HEK293 (cell line): ENCODE measurements at regions not wholly inside any gene's neighbourhood (a gene's known extent, or its start where the extent isn't known, plus 50 kb on each side); places are given as distances from the start of the nearest gene placed in this dataset.

Experiments used
- CTCF ChIA-PET: fragments of 350-600 bp; formaldehyde crosslinking; extraction: SDS; loops from one replicate; lab custom pipeline; 2021; ENCODE audit warnings: antibody characterized with exemption; lab: Yijun Ruan, JAX
- POLR2A ChIA-PET: fragments of 300-600 bp; formaldehyde crosslinking; extraction: SDS; loops from one replicate; lab custom pipeline; 2020; ENCODE audit warnings: antibody characterized with exemption, inconsistent platforms; lab: Yijun Ruan, JAX
- H3K27ac ChIP-seq: fragments of 200-500 bp; sonication (Bioruptor generic); 2 replicates; pipeline ENCODE4 v1.5.1; 2014; ENCODE audit warnings: low read depth, low read length, control low read depth, inconsistent platforms; ENCODE audit errors: extremely low read depth
- H3K36me3 ChIP-seq, 2 experiments: fragments of 200-500 bp in 1 of 2; sonication (Bioruptor generic) in 1 of 2; 1 replicate in 1 of 2; 2 replicates in 1 of 2; pipeline ENCODE4 v1.5.1; 2014 to 2017; ENCODE audit warnings: inconsistent platforms in 2 of 2, low read length in 2 of 2; ENCODE audit not compliant: control insufficient read depth in 2 of 2, insufficient read depth in 1 of 2
- H3K4me1 ChIP-seq: fragments of 200-500 bp; sonication (Bioruptor generic); 2 replicates; pipeline ENCODE4 v1.5.1; 2014; ENCODE audit warnings: mild to moderate bottlenecking, low read length, inconsistent platforms; ENCODE audit not compliant: control insufficient read depth, insufficient read depth
- H3K4me3 ChIP-seq: 2 replicates; pipeline ENCODE4 v1.5.1; 2011; ENCODE audit warnings: low read depth, mild to moderate bottlenecking, control low read depth, low read length, moderate library complexity
- H3K9me3 ChIP-seq: fragments of 200-500 bp; sonication (Bioruptor generic); 2 replicates; pipeline ENCODE4 v1.5.1; 2014; ENCODE audit warnings: low read depth, low read length, inconsistent platforms; ENCODE audit not compliant: control insufficient read depth, insufficient read depth
- GLI2 ChIP-seq: fragments of 450-650 bp; formaldehyde crosslinking; IDR thresholded peaks from 2 replicates; pipeline ENCODE4; 2017; ENCODE audit warnings: missing biosample characterization, missing genetic modification characterization, low read depth, borderline replicate concordance
- KLF8 ChIP-seq: fragments of 450-650 bp; formaldehyde crosslinking; IDR thresholded peaks from 2 replicates; pipeline ENCODE4 v1.5.1; 2016; ENCODE audit warnings: missing biosample characterization, missing genetic modification characterization
- RBAK ChIP-seq: fragments of 450-650 bp; formaldehyde crosslinking; IDR thresholded peaks from 2 replicates; pipeline ENCODE4 v1.5.1; 2016; ENCODE audit warnings: missing biosample characterization, missing genetic modification characterization
- ZBTB11 ChIP-seq: fragments of 450-650 bp; formaldehyde crosslinking; conservative IDR thresholded peaks from 2 replicates; pipeline ENCODE4 v1.5.1; 2016; ENCODE audit warnings: low read depth, missing biosample characterization, missing genetic modification characterization
- ZBTB48 ChIP-seq: fragments of 450-650 bp; formaldehyde crosslinking; IDR thresholded peaks from 2 replicates; pipeline ENCODE4 v1.5.1; 2016; ENCODE audit warnings: missing biosample characterization, missing genetic modification characterization
- ZNF19 ChIP-seq: fragments of 450-650 bp; formaldehyde crosslinking; IDR thresholded peaks from 2 replicates; pipeline ENCODE4; 2016; ENCODE audit warnings: missing biosample characterization, missing genetic modification characterization, low read depth
- ZNF202 ChIP-seq: fragments of 450-650 bp; formaldehyde crosslinking; IDR thresholded peaks from 2 replicates; pipeline ENCODE4 v1.5.1; 2016; ENCODE audit warnings: missing biosample characterization, missing genetic modification characterization, borderline replicate concordance
- ZNF214 ChIP-seq: fragments of 450-650 bp; formaldehyde crosslinking; IDR thresholded peaks from 2 replicates; pipeline ENCODE4 v1.5.1; 2017; ENCODE audit warnings: missing biosample characterization, mild to moderate bottlenecking, missing genetic modification characterization, borderline replicate concordance
- ZNF266 ChIP-seq: fragments of 450-650 bp; formaldehyde crosslinking; IDR thresholded peaks from 2 replicates; pipeline ENCODE4 v1.5.1; 2016; ENCODE audit warnings: missing biosample characterization, missing genetic modification characterization, low read depth
- ZNF280C ChIP-seq: fragments of 450-650 bp; formaldehyde crosslinking; IDR thresholded peaks from 2 replicates; pipeline ENCODE4 v1.5.1; 2016; ENCODE audit warnings: missing biosample characterization, missing genetic modification characterization
- ZNF473 ChIP-seq: fragments of 450-650 bp; formaldehyde crosslinking; IDR thresholded peaks from 2 replicates; pipeline ENCODE4 v1.5.1; 2017; ENCODE audit warnings: missing biosample characterization, missing genetic modification characterization
- ZNF510 ChIP-seq: fragments of 450-650 bp; formaldehyde crosslinking; IDR thresholded peaks from 2 replicates; pipeline ENCODE4 v1.5.1; 2018; ENCODE audit warnings: mild to moderate bottlenecking, missing genetic modification characterization, missing biosample characterization; ENCODE audit not compliant: insufficient replicate concordance
- ZNF544 ChIP-seq: fragments of 450-650 bp; formaldehyde crosslinking; IDR thresholded peaks from 2 replicates; pipeline ENCODE4 v1.5.0; 2017; ENCODE audit warnings: missing biosample characterization, missing genetic modification characterization
- ZNF548 ChIP-seq: fragments of 450-650 bp; formaldehyde crosslinking; IDR thresholded peaks from 2 replicates; pipeline ENCODE4 v1.5.1; 2016; ENCODE audit warnings: missing biosample characterization, missing genetic modification characterization
- ZNF629 ChIP-seq: fragments of 450-650 bp; formaldehyde crosslinking; IDR thresholded peaks from 2 replicates; pipeline ENCODE4 v1.5.1; 2017; ENCODE audit warnings: missing biosample characterization, missing genetic modification characterization
- ZNF670 ChIP-seq: fragments of 450-650 bp; formaldehyde crosslinking; IDR thresholded peaks from 2 replicates; pipeline ENCODE4 v1.5.1; 2016; ENCODE audit warnings: missing biosample characterization, missing genetic modification characterization, low read depth
- ZNF776 ChIP-seq: fragments of 450-650 bp; formaldehyde crosslinking; IDR thresholded peaks from 2 replicates; pipeline ENCODE4 v1.5.0; 2017; ENCODE audit warnings: missing biosample characterization, missing genetic modification characterization, borderline replicate concordance
- ZNF830 ChIP-seq: fragments of 450-650 bp; IDR thresholded peaks from 2 replicates; pipeline ENCODE4 v1.5.0; 2018; ENCODE audit warnings: missing biosample characterization, missing genetic modification characterization, low read depth, mild to moderate bottlenecking, moderate library complexity
- ZSCAN18 ChIP-seq: fragments of 450-650 bp; formaldehyde crosslinking; IDR thresholded peaks from 2 replicates; pipeline ENCODE4 v1.5.1; 2016; ENCODE audit warnings: missing biosample characterization, missing genetic modification characterization
- ZSCAN23 ChIP-seq: fragments of 450-650 bp; formaldehyde crosslinking; IDR thresholded peaks from 2 replicates; pipeline ENCODE4 v1.5.1; 2016; ENCODE audit warnings: missing biosample characterization, missing genetic modification characterization

- TF ChIP-seq ZSCAN18 (tag by site-specific recombination) (no peak), ZNF830 (tag by site-specific recombination) (no peak), ZBTB48 (tag by site-specific recombination) (no peak), ZNF473 (no peak), ZNF629 (tag by site-specific recombination) (no peak), ZNF510 (tag by site-specific recombination) (no peak), RBAK (tag by site-specific recombination) (no peak)
Observed at GRCh38 chr15:37783290-37783689, 151.2 kb upstream of the TMCO5A start (continued).

- H3K4me1 ChIP-seq, result no peaks in the 10 kb centered on the region
- no peaks in the 10 kb centered on the region for H3K36me3 ChIP-seq
- CTCF ChIA-PET, result interaction anchor here (0.5 kb wide), 1 partner anchor 77 kb away, joined by 3 read pairs; no protein-coding TSS in a partner anchor
- no peaks in the 10 kb centered on the region for H3K9me3 ChIP-seq
- H3K4me3 ChIP-seq, result no peak overlapping the region
- POLR2A ChIA-PET, result no interaction called here
- TF ChIP-seq ZNF19 (tag by site-specific recombination) (no peak), ZNF544 (tag by site-specific recombination) (no peak), ZNF776 (no peak), GLI2 (no peak), ZBTB11 (tag by site-specific recombination) (no peak), ZNF280C (no peak), ZNF202 (tag by site-specific recombination) (no peak), ZNF266 (tag by site-specific recombination) (no peak), ZNF670 (tag by site-specific recombination) (no peak)
- H3K27ac ChIP-seq, result no peak overlapping the region
Observed at GRCh38 chr15:37788330-37788729, 146.1 kb upstream of the TMCO5A start.

- no peaks in the 10 kb centered on the region for H3K4me1 ChIP-seq
- TF ChIP-seq ZNF214 (tag by site-specific recombination), result no peak
- TF ChIP-seq ZNF548, result no peak
- no peak for TF ChIP-seq KLF8 (tag by site-specific recombination)
- TF ChIP-seq ZSCAN23 (tag by site-specific recombination), result no peak
- TF ChIP-seq ZNF544 (tag by site-specific recombination), result no peak
- TF ChIP-seq, all 188 proteins: peak for 0
- Histone ChIP-seq H3K4me3 (no peak overlapping the region), H3K27ac (no peak overlapping the region), H3K36me3 (no peaks in the 10 kb centered on the region), H3K9me3 (no peaks in the 10 kb centered on the region)
- ChIA-PET POLR2A (no interaction called here), CTCF (interaction anchor here (0.8 kb wide), 1 partner anchor 24 kb away, joined by 3 read pairs; no protein-coding TSS in a partner anchor)
Observed at GRCh38 chr15:37788767-37789396, 145.6 kb upstream of the TMCO5A start.
